ENCODE measurements at regions not wholly inside any gene's neighbourhood (a gene's known extent, or its start where the extent isn't known, plus 50 kb on each side); places are given as distances from the start of the nearest gene placed in this dataset.

GRCh38 chr4:24196785-24197184 lies 306.9 kb upstream of the PPARGC1A start:
- POLR2A ChIA-PET: no interaction called here
- FAIRE-seq (no peak), ATAC-seq (no peak), DNase-seq (ENCODE audit: low read depth in 1 of 2, low spot score in 1 of 2) (no peak)
- H3K4me3 ChIP-seq: no peak overlapping the region
- CTCF ChIA-PET: no interaction called here
- H3K9me3 ChIP-seq: no peaks in the 10 kb centered on the region
- 4% methylated on average over 1 of the region's 1 CpG for WGBS (ENCODE audit: missing lambda C conversion rate)
- no peak overlapping the region for H3K4me2 ChIP-seq
- no peak overlapping the region for H3K27ac ChIP-seq
- TF ChIP-seq RCOR1 (IDR thresholded peaks at IDR 0.05; ENCODE audit: low read depth, low read length) (no peak), SMC3 (IDR thresholded peaks at IDR 0.05) (no peak), HEYL (CRISPR knock-in tag; IDR thresholded peaks at IDR 0.05) (no peak), PBX3 (IDR thresholded peaks at IDR 0.05) (no peak), RARB (CRISPR knock-in tag; IDR thresholded peaks at IDR 0.05) (no peak), CHD4 (IDR thresholded peaks at IDR 0.05; ENCODE audit: borderline replicate concordance) (no peak), FOSL2 (IDR thresholded peaks at IDR 0.05) (no peak), FOSL2 (CRISPR knock-in tag; IDR thresholded peaks at IDR 0.05) (no peak)
- H3K4me1 ChIP-seq: no peaks in the 10 kb centered on the region

- Histone ChIP-seq H3K4me3 (no peak overlapping the region), H3K9me3 (no peaks in the 10 kb centered on the region), H3K27ac (no peak overlapping the region), H3K4me1 (no peaks in the 10 kb centered on the region), H3K4me2 (no peak overlapping the region)
- FAIRE-seq: no peak
- TF ChIP-seq SMC3 (IDR thresholded peaks at IDR 0.05) (no peak), RNF2 (IDR thresholded peaks at IDR 0.05; ENCODE audit: borderline replicate concordance, low read depth) (no peak), ESRRA (IDR thresholded peaks at IDR 0.05; ENCODE audit: borderline replicate concordance, low read length) (no peak), FOSB (CRISPR knock-in tag; IDR thresholded peaks at IDR 0.05) (no peak), HOXA7 (CRISPR knock-in tag; IDR thresholded peaks at IDR 0.05) (no peak), POLR2A (IDR thresholded peaks at IDR 0.05; ENCODE audit: low read length) (no peak)
- WGBS (ENCODE audit: missing lambda C conversion rate): 25% methylated on average over 3 of the region's 3 CpGs
- ChIA-PET CTCF (no interaction called here), POLR2A (no interaction called here)
- ATAC-seq: no peak
- no peak for DNase-seq (ENCODE audit: low read depth in 1 of 2, low spot score in 1 of 2)
Measured at GRCh38 chr4:24195991-24196736, 306.3 kb upstream of the PPARGC1A start.

- H3K9me3 ChIP-seq: no peaks in the 10 kb centered on the region
- TF ChIP-seq RAD21 (conservative IDR thresholded peaks at IDR 0.05 in 1 of 2, IDR thresholded peaks at IDR 0.05 in 1 of 2) (no peak), EP300 (IDR thresholded peaks at IDR 0.05) (no peak), HEYL (CRISPR knock-in tag; IDR thresholded peaks at IDR 0.05) (no peak), RFX5 (IDR thresholded peaks at IDR 0.05) (no peak), POLR2A (IDR thresholded peaks at IDR 0.05; ENCODE audit: low read length) (no peak), HOXB13 (CRISPR knock-in tag; IDR thresholded peaks at IDR 0.05; ENCODE audit: low read depth) (no peak), MYC (IDR thresholded peaks at IDR 0.05; ENCODE audit: borderline replicate concordance, low read length) (no peak), ZFP36 (IDR thresholded peaks at IDR 0.05; ENCODE audit: borderline replicate concordance, partially characterized antibody) (no peak), ATOH8 (CRISPR knock-in tag; IDR thresholded peaks at IDR 0.05; ENCODE audit: low read depth) (no peak), JUNB (IDR thresholded peaks at IDR 0.05) (no peak)
- H3K4me1 ChIP-seq: no peaks in the 10 kb centered on the region
- H3K4me3 ChIP-seq: no peak overlapping the region
- H3K27ac ChIP-seq: no peak overlapping the region
- no peak for ATAC-seq
- 40% methylated on average over 6 of the region's 6 CpGs for WGBS (ENCODE audit: missing lambda C conversion rate)
- no peak overlapping the region for H3K4me2 ChIP-seq
- FAIRE-seq: no peak
- no peak for DNase-seq (ENCODE audit: low read depth in 1 of 2, low spot score in 1 of 2)
- CTCF ChIA-PET: interaction anchor here (0.8 kb wide), 1 partner anchor 41 kb away, joined by 3 read pairs; no protein-coding TSS in a partner anchor
- POLR2A ChIA-PET: no interaction called here
Measured at GRCh38 chr4:24192018-24192641, 302.3 kb upstream of the PPARGC1A start.

All from A549 (cell line).